ENCODE measurements at regions not wholly inside any gene's neighbourhood (a gene's known extent, or its start where the extent isn't known, plus 50 kb on each side); places are given as distances from the start of the nearest gene placed in this dataset.
"Not testable (repeated sequence)": the region's sequence is repeated elsewhere in the genome, so short reads cannot be mapped to it uniquely, and the experiment has no call there.

- Histone ChIP-seq H3K4me3 (ENCODE audit: insufficient read depth, low read depth, low read length) (no peak overlapping the region), H3K27me3 (ENCODE audit: control insufficient read depth, insufficient read depth, low read length) (peaks cover 2% of the 10 kb centered on the region), H3K36me3 (replicated peaks; ENCODE audit: control insufficient read depth, insufficient read depth, low read length) (no peaks in the 10 kb centered on the region)
- peak; percentile 0 for DNase-seq
Observed at GRCh38 chr13:81987159-81987558, 1646.2 kb upstream of the SPRY2 start.

DNA sequence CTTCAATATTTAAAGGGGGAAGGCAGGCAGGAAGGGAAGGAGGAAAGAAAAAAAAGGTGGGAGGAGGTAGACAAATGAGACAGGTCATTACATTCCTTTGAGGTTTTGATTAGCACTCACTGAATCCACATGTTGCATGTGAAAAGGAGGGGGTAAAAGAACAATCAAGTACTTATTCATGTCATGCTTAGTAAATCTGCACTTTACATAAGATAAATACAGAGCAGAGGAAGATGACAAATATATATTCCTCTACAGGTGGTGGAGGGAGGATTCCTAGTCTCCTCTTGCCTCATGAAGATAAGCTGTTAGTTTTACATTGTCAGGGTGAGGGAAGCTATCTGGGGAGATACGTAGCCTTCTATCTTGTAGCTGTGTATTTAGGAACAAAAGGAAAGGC is 1645.4 kb upstream of the SPRY2 start:
- peaks cover 2% of the 10 kb centered on the region for H3K27me3 ChIP-seq (ENCODE audit: control insufficient read depth, insufficient read depth, low read length)
- no peak overlapping the region for H3K4me3 ChIP-seq (ENCODE audit: insufficient read depth, low read depth, low read length)
- no peaks in the 10 kb centered on the region for H3K36me3 ChIP-seq (replicated peaks; ENCODE audit: control insufficient read depth, insufficient read depth, low read length)
- no peak for DNase-seq

- DNase-seq = peak; percentile 2
- H3K27me3 ChIP-seq (ENCODE audit: control insufficient read depth, insufficient read depth, low read length) = no peaks in the 10 kb centered on the region
- no peaks in the 10 kb centered on the region for H3K36me3 ChIP-seq (replicated peaks; ENCODE audit: control insufficient read depth, insufficient read depth, low read length)
- no peak overlapping the region for H3K4me3 ChIP-seq (ENCODE audit: insufficient read depth, low read depth, low read length)
Observed at GRCh38 chr13:81957121-81957520, 1616.2 kb upstream of the SPRY2 start.

GRCh38 chr13:81929988-81930387 is 1589.1 kb upstream of the SPRY2 start:
- Histone ChIP-seq H3K27me3 (ENCODE audit: control insufficient read depth, insufficient read depth, low read length) (no peaks in the 10 kb centered on the region), H3K4me3 (ENCODE audit: insufficient read depth, low read depth, low read length) (no peak overlapping the region), H3K36me3 (replicated peaks; ENCODE audit: control insufficient read depth, insufficient read depth, low read length) (no peaks in the 10 kb centered on the region)
- DNase-seq = peak; percentile 2

GRCh38 chr13:81927347-81927746 is 1586.4 kb upstream of the SPRY2 start:
- DNase-seq = no peak
- Histone ChIP-seq H3K4me3 (ENCODE audit: insufficient read depth, low read depth, low read length) (no peak overlapping the region), H3K27me3 (ENCODE audit: control insufficient read depth, insufficient read depth, low read length) (no peaks in the 10 kb centered on the region), H3K36me3 (replicated peaks; ENCODE audit: control insufficient read depth, insufficient read depth, low read length) (no peaks in the 10 kb centered on the region)

DNA sequence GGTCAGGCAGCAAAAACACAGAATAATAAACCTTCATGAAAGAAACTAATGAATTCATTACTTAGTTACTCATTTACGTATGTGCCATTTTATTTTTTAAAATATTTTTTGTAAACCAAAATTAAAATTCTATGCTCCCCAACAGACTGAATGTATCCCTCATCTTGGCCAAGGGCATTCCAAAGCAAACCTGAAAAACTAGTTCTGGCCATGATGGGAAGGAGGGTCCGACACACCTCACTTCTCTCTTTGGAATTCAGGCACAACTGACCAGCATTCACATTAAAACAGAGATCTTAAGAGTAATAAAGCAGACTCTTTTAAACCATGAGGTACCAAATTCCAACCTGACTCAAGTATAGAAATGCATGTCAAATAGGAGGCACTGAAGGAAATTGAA is 1576.9 kb upstream of the SPRY2 start:
- Histone ChIP-seq H3K4me3 (ENCODE audit: insufficient read depth, low read depth, low read length) (no peak overlapping the region), H3K27me3 (ENCODE audit: control insufficient read depth, insufficient read depth, low read length) (no peaks in the 10 kb centered on the region), H3K36me3 (replicated peaks; ENCODE audit: control insufficient read depth, insufficient read depth, low read length) (no peaks in the 10 kb centered on the region)
- DNase-seq = no peak

DNA sequence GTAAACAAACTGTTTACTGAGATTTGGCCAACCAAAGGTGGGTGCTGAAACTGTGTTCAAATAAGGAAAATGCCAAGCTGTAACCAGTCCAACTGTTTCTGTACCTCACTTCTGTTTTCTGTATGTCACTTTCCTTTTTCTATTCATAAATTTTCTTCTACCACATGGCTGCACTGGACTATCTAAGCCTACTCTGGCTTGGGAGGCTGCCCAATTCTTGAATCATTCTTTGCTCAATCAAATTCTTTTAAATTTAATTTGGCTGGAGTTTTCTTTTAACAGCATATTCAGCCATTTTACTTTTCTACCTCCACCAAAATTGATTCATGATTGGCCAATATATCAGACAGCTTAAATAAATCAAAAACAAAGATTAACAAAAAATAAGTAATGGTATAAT is 1575.5 kb upstream of the SPRY2 start:
- H3K27me3 ChIP-seq (ENCODE audit: control insufficient read depth, insufficient read depth, low read length) = no peaks in the 10 kb centered on the region
- no peaks in the 10 kb centered on the region for H3K36me3 ChIP-seq (replicated peaks; ENCODE audit: control insufficient read depth, insufficient read depth, low read length)
- DNase-seq = no peak
- no peak overlapping the region for H3K4me3 ChIP-seq (ENCODE audit: insufficient read depth, low read depth, low read length)

- H3K36me3 ChIP-seq (replicated peaks; ENCODE audit: control insufficient read depth, insufficient read depth, low read length) = no peaks in the 10 kb centered on the region
- no peak overlapping the region for H3K4me3 ChIP-seq (ENCODE audit: insufficient read depth, low read depth, low read length)
- DNase-seq = no peak
- H3K27me3 ChIP-seq (ENCODE audit: control insufficient read depth, insufficient read depth, low read length) = no peaks in the 10 kb centered on the region
Observed at GRCh38 chr13:81907787-81908372, 1567.0 kb upstream of the SPRY2 start.

- no peak for DNase-seq
- H3K4me3 ChIP-seq (ENCODE audit: insufficient read depth, low read depth, low read length) = no peak overlapping the region
Observed at GRCh38 chr13:81888855-81889254, 1547.9 kb upstream of the SPRY2 start.

GRCh38 chr13:81874681-81875661 is 1534.0 kb upstream of the SPRY2 start:
- no peaks in the 10 kb centered on the region for H3K27me3 ChIP-seq (ENCODE audit: control insufficient read depth, insufficient read depth, low read length)
- no peaks in the 10 kb centered on the region for H3K36me3 ChIP-seq (replicated peaks; ENCODE audit: control insufficient read depth, insufficient read depth, low read length)
- DNase-seq = peak; percentile 36
- no peak overlapping the region for H3K4me3 ChIP-seq (ENCODE audit: insufficient read depth, low read depth, low read length)

More at GRCh38 chr13:81888855-81889254, 1547.9 kb upstream of the SPRY2 start:
- H3K27me3 ChIP-seq (ENCODE audit: control insufficient read depth, insufficient read depth, low read length) = no peaks in the 10 kb centered on the region
- H3K36me3 ChIP-seq (replicated peaks; ENCODE audit: control insufficient read depth, insufficient read depth, low read length) = no peaks in the 10 kb centered on the region

- Histone ChIP-seq H3K27me3 (ENCODE audit: control insufficient read depth, insufficient read depth, low read length) (no peaks in the 10 kb centered on the region), H3K4me3 (ENCODE audit: insufficient read depth, low read depth, low read length) (no peak overlapping the region), H3K36me3 (replicated peaks; ENCODE audit: control insufficient read depth, insufficient read depth, low read length) (no peaks in the 10 kb centered on the region)
- no peak for DNase-seq
Observed at GRCh38 chr13:81874253-81874652, 1533.3 kb upstream of the SPRY2 start.

- peak; percentile 4 for DNase-seq
- no peaks in the 10 kb centered on the region for H3K27me3 ChIP-seq (ENCODE audit: control insufficient read depth, insufficient read depth, low read length)
- H3K4me3 ChIP-seq (ENCODE audit: insufficient read depth, low read depth, low read length) = no peak overlapping the region
- no peaks in the 10 kb centered on the region for H3K36me3 ChIP-seq (replicated peaks; ENCODE audit: control insufficient read depth, insufficient read depth, low read length)
Observed at GRCh38 chr13:81872581-81872980, 1531.7 kb upstream of the SPRY2 start.

DNA sequence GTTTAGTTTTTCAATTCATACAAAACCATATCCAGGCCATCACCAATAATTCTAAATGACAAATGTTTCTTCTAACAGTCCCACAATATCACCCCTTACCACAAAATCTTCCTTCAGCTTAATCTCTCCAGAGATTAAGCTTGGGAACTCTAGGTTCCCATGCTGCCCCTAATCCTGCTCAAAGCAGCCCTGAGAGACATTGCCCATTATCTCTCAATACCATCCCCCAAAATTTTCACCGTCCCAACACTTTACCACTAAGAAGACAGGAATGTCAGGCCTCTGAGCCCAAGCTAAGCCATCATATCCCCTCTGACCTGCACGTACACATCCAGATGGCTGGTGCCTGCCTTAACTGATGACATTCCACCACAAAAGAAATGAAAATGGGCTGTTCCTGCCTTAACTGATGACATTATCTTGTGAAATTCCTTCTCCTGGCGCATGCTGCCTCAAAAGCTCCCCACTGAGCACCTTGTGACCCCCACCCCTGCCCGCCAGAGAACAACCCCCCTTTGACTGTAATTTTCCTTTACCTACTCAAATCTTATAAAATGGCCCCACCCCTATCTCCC is 1530.9 kb upstream of the SPRY2 start:
- H3K4me3 ChIP-seq (ENCODE audit: insufficient read depth, low read depth, low read length); DNase-seq: not testable (repeated sequence)

GRCh38 chr13:81848291-81848690 is 1507.4 kb upstream of the SPRY2 start:
- Histone ChIP-seq H3K27me3 (ENCODE audit: control insufficient read depth, insufficient read depth, low read length) (no peaks in the 10 kb centered on the region), H3K36me3 (replicated peaks; ENCODE audit: control insufficient read depth, insufficient read depth, low read length) (no peaks in the 10 kb centered on the region), H3K4me3 (ENCODE audit: insufficient read depth, low read depth, low read length) (no peak overlapping the region)
- no peak for DNase-seq

More for the DNA sequence above, 1530.9 kb upstream of the SPRY2 start:
- H3K27me3 ChIP-seq (ENCODE audit: control insufficient read depth, insufficient read depth, low read length); H3K36me3 ChIP-seq (replicated peaks; ENCODE audit: control insufficient read depth, insufficient read depth, low read length): not testable (repeated sequence)

DNA sequence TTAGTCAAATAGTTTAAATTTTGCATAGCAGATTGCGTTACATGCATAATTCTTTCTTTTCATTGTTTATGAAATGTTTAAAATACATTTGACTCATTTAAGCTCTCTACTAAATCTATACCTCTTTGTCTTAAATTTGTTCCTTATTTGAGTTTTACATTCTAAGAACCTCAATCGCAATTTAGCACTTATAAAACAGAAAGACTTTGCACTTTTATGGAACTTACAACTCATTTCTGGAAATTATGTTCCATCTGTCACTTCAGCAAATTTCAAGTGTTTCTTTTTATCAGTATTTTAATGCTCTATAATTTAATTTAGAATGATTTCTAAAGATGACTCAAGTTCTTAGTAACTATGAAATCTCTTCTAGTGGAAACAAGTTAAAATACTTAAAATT is 1505.8 kb upstream of the SPRY2 start:
- Histone ChIP-seq H3K36me3 (replicated peaks; ENCODE audit: control insufficient read depth, insufficient read depth, low read length) (no peaks in the 10 kb centered on the region), H3K4me3 (ENCODE audit: insufficient read depth, low read depth, low read length) (no peak overlapping the region)
- no peak for DNase-seq

More for the DNA sequence above, 1505.8 kb upstream of the SPRY2 start:
- no peaks in the 10 kb centered on the region for H3K27me3 ChIP-seq (ENCODE audit: control insufficient read depth, insufficient read depth, low read length)

All from H7 (cell line).